HG03280 (cell line): ENCODE measurements at regions not wholly inside any gene's neighbourhood (a gene's known extent, or its start where the extent isn't known, plus 50 kb on each side); places are given as distances from the start of the nearest gene placed in this dataset.
"Not testable (repeated sequence)": the region's sequence is repeated elsewhere in the genome, so short reads cannot be mapped to it uniquely, and the experiment has no call there.

ENCODE experiments used
- ATAC-seq: cut with Tn5 transposase; IDR thresholded peaks from one replicate; pipeline ENCODE4 v1.9.1; 2021; ENCODE audit warnings: mild to moderate bottlenecking, moderate library complexity; ENCODE audit not compliant: unreplicated experiment

DNA sequence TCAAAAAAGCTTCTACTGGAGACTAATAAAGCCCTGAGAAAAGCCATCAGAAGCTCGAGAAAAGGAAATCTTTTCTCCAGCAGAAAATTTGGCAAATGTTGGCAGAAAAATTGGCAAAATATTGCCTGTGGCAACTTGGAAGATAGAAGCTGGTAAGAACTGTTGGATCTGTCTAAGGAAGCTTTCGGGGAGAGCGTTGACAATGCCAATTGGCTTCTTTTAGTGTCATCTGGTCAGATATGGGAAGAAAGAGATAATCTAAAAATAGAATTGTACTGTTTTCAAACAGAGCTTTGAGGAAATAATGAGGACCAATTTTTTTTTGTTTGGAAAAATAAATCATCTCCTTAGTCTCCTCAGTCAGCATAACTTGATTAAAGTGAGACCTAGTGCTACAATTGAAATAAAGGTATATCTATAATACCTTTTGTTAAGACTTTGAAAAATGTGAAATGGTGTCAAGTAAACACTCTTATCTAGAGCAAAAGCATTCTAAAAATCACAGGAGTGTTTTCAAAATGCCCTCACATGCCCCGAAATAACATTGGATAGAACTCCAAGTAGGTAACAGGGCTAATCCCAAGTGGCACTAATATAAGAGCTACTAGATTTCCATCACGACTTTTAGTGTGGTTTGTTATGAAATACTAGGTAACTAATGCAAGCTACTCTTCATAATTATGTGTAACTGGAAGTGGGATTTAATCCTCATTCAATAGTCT lies 882.2 kb upstream of the B3GALT2 start:
- ATAC-seq, result no peak

DNA sequence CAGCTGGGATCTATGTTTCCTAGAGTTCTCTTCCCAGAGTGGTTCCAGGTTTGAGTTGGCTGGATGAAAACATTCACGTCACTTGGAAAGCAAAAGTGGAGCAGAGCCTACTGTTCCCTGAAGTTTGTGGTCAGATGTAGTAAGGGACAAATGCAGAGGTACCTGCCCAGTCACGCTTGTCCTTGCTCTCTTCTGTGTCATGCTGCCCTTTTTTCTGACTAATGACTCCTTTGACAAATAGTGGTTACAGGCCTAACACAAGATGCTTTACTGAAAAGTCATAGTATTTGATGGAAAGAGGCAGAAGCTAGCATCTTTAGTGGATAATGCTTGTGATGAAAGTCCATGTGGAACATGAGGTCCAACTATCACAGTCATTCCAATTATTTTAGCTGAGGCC lies 881.4 kb upstream of the B3GALT2 start:
- ATAC-seq, result no peak

DNA sequence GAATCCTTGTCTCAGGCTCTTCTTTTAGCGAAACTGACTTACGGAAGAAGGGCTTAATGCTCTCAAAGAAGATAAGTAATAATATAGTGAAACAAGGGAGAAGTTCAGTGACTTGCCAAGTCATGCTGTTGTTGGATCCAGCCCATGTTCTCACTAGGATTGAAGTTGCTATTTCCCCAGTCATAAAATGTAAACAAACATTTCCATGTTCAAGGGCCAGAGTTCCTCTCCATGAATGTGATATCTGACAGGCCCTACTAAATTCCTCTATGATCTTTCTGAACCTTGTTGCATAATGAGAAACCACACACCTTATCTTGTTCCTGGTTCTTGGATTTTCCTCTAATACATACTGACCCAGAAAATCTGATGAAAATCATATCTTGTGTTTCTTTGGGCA lies 876.5 kb upstream of the B3GALT2 start:
- no peak for ATAC-seq

DNA sequence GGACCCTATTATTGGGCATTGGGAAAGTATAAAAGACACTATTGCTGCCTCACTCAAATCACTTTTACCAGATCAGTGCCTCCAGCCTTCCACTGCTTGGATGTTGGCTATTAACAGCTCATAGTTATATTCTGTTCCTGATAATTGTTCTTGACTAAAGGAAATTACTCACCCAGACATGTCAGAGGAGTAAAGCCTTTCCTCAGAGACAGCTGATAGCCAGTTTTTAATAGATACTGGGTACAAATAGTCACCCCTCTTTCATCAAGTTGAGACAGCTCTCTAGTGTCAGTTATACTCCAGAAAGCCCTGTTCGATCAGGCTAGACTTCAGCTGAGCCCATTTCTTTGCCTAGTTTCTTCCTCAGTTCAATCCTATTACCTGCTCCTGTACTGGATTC lies 876.1 kb upstream of the B3GALT2 start:
- no peak for ATAC-seq

DNA sequence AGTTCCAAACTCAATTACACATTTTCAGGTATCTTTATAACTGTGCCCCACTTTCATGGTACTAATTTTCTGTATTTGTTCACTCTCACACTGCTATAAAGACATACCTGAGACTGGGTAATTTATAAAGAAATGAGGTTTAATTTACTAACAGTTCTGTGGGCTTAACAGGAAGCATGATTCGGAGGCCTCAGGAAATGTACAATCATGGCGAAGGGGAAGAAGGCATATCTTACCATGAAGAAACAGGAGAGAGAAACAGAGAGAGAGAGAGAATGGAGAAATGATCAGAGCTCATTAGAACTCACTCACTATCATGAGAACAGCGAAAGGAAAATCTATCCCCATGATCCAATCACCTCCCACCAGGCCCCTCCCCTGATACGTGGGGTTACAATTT lies 874.1 kb upstream of the B3GALT2 start:
- no peak for ATAC-seq

DNA sequence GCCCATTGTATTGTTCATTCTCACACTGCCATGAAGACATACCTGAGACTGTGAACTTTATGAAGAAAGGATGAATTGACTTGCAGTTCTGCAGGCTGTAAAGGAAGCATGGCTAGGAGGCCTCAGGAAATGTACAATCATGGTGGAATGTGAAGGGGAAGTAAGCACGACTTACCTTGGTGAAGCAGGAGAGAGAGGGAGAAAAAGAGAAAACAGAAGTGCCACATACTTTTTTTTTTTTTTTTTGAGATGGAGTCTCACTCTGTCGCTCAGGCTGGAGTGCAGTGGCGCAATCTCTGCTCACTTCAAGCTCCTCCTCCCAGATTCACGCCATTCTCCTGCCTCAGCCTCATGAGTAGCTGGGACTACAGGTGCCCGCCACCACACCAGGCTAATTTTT lies 871.9 kb upstream of the B3GALT2 start:
- not testable (repeated sequence) for ATAC-seq

DNA sequence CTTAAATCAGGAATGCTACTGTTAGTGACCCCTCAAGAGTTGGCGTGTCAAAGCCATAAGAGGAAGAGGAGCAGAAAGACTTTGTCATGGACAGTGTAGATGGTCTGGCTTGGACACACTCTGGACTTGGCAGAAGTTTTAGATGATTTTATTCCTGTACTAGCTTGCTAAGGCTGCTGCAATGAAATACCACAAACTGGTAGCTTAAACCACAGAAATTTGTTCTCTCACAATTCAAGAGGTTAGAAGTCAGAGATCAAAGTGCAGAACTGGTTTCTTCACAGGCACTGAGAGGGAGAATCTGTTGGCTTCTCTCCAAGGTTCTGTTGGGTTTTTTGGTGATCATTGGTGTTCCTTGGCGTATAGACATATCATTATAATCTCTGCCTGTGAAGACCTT lies 869.8 kb upstream of the B3GALT2 start:
- no peak for ATAC-seq

DNA sequence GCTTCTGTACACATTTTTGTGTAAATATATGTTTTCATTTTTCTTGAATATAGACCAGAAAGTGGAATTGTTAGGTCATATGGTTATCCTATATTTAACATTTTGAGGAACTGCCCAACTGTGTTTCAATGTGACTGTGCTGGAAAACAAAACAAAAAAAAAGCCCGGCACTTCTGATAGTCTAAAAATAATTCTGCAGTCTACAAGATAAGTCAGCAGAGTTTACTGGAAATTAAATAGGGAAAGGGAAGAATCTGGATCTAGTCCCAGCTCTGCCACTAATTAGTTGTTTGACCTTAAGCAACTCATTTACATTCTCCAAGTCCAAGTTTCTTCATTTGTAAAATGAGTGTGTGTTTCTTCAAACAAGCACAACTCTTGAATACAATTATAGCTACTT lies 869.1 kb upstream of the B3GALT2 start:
- ATAC-seq, result no peak

DNA sequence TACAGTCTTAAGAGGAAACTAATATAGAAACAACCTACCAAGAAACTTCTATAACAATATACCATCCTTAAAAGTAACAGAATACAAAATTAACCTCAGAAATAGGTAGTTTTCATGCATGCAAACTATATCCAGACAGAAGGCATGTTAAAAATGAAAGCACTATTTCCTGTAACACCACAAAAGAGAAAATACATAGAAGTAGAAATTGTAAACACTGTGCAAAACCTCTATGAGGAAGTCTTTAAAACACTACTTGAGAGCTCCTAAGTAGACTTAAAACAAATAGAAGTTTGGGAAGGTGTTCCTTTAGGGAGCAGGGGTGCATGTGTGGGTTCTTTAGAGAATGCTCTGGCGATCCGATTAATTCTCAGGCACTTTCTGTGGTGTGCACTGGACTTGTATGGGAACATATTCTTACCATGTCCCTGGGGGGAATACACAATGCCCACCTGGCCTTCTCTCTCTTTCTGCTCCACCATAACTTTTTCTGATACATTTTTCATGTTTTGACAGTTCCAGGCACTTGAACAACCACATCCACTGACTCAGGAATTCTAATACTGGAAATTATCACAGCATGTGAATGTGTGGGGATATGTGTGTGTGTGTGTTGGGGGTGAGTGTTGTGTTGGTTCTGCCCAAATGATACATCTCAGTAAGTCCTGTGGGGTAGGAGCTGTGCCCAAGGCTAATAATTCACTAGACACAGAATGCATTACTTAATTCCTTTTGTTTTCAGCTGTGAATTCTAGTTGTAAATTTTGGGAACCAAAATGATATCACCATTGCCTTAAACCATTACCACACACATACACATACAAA lies 866.3 kb upstream of the B3GALT2 start:
- ATAC-seq, result no peak

DNA sequence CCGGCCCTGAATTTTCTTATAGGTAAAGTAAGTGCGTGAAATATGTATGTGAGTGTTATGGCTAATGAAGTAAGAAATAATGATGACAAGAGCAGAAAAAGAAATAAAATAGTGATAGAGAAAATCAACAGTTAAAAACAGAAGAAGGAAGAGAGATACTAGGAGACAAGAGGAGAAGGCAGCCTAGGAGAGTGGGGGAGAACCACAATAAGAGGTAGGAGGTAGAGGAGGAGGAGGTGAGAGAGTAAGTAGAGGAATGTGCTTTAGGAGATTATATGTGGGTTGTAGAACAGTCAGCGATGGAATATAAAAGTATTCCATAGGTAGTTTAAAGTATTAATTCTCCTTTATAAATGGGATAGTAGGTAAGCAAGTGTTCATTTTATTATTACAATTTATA lies 861.5 kb upstream of the B3GALT2 start:
- ATAC-seq, result no peak

DNA sequence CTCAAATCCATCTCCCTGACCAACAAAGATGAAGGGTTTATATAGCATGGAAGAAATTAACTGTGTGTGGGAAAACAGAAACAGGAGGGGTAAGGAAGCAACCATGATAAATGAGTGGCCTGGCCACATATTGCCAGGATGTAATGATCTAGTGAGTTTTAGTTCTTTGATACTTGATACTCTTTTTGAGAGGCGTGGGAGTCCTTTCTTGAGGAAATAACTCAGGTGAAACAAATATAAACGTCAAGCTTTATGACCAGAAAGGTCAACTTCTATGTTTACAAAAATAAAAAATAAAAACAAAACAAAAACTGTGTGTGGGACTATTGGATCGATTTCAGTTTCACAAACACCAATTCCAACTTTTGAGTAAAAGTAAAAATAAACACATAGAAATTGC lies 860.8 kb upstream of the B3GALT2 start:
- ATAC-seq, result no peak

DNA sequence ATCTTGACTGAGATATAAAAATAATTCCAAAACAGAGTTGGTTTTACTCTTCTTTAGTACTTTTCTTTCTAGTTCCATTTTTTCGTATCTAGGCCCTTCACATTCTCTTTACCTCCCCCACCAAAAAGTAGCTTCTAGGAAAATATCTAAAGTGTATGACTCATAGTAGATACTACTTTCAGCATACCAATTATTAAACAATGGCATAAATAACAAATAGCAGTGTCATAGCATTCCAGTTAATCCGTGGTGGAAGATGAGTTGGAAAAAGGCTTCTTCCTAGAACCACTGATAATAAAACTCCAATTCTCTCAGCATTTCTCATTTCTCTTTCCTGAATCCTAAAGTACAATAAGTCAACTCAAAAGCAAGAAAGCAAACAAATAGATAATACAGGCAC lies 859.0 kb upstream of the B3GALT2 start:
- no peak for ATAC-seq

DNA sequence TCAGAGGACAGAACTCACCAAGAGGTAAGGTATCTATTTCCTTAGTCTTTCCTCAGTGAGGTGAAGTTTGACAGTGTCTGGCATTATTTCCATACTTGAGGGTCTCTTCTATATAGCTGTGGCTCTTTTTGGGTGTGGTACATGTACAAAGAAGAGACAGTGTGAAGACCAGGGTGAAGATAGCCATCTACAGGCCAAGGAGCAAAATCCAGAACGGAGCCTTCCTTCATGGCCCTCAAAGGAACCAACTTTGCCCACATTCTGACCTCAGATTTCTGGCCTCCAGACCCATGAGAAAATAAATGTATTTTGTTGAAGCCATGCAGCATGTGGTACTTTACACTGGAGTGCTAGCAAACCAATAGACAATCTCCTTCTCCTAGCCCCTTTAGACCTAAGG lies 858.5 kb upstream of the B3GALT2 start:
- no peak for ATAC-seq

DNA sequence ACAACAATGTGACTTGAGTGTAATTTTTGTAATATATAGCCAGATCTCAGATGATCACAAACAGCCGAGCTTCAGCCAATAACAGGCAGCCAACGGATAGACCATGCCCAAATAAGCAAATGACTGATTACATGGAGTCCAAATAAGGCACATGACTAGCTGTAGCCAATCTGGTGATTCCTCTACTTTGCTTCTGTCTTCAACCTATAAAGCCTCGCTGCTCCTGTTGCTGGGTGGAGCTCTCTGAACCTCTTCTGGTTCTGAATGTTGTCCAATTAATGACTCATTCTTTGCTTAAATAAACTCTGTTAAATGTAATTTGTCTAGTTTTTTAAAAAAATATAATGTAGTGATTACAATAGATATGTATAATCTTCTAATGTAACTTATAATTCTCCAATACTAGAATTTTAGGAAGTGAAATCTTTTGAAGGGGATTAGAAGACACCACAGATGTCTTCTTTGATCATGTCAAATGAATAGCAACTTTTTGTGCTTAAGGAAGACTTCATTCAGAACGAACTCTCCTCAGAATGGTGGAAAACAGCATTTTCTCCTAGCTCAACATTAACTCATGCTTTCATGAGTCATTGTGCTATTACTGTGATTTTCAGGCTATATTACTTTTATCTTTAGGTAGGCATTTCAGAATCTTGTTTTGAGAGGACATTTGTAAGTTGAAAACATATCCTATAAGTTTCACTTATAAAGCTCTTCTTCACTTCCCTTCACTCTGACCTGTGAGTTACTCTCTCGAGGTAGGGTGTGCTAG lies 857.8 kb upstream of the B3GALT2 start:
- ATAC-seq, result no peak

DNA sequence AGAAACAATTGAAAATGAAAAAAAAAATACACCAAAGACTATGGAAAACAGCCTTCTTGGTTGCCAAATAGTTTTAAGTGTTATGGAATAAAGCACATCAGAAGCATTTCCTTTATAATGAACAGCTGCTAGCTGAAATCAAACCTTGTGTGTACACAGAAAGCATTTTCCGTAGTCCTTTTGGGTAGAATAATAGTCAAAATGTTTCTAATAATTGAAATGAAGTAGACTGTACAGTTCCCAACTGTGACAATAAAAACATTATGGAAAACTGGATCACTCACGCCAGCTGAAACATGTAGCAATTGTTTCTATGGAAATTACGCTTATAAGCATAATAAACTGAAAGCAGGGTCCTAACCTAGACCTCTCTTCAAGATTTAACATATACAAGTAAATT lies 856.3 kb upstream of the B3GALT2 start:
- no peak for ATAC-seq

DNA sequence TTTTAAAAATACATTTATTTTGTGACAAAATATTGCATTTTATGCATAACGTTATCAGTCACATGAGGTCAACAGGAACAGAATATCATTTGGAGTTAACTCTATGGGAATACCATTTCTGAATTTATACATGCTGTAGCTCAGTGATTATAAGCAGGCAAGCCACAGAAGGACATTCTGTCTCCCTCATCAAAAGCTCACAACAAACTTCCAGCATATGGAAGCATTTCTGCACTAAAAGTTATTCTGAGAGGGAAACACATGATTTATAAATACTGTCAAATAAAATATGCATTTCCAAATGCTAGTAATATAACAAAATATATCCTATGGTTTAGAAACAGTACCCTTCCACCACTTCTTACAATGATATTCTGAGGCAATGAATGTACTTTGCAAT lies 854.1 kb upstream of the B3GALT2 start:
- no peak for ATAC-seq

DNA sequence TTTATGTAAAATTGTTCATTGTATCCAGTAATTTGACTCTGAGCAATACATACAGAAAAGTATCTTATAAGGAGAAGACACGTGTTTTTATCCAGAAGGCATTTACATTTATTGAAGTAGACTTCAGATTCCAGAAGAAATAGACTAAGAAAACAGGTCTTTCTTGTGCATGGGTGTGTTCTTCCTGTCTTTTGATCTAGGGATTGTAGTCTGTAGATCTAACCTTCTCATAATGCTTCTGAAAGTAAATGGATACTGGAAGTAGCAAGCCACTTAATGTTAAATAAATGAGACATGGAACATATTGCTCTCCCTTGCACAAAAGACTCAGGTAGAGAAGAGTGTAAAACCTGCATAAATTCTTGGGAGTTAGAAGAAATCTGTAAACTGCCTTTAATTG lies 853.2 kb upstream of the B3GALT2 start:
- no peak for ATAC-seq

DNA sequence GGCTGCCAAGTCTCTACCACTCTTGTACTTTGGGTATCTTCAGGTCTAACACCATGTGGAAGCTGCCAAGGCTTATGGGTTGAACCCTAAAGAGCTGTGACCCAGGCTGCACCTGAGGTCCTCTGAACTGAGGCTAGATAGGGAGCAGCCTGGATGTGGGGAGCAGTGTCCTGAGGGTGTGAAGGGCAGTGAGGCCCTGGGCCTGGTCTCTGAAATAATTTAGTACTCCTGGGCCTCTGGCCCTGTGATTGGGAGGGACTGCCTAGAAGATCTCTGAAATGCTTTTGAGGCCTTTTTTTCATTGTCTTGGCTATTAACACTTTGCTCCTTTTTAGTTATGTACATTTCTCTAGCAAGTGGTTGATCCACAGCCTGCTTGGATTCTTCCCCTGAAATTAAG lies 847.2 kb upstream of the B3GALT2 start:
- ATAC-seq, result no peak

DNA sequence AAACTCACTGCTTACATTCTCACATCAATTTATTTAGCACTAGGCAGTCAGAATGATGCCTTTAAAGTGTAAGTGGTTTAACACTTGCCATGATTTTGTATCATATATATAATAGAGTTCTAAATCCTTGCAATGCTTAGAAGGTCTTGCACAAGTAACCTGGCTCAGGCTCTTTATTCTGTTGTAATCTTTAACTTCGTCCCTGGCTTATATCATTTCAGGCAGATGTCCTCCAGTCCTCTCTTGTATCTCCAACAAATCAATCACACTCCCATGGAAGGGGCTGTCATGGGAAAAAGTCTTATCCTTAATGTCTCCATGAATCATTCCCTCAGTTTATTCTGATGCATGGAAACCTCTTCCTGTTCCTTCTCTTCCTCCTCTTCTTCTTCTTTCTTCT lies 841.6 kb upstream of the B3GALT2 start:
- no peak for ATAC-seq

DNA sequence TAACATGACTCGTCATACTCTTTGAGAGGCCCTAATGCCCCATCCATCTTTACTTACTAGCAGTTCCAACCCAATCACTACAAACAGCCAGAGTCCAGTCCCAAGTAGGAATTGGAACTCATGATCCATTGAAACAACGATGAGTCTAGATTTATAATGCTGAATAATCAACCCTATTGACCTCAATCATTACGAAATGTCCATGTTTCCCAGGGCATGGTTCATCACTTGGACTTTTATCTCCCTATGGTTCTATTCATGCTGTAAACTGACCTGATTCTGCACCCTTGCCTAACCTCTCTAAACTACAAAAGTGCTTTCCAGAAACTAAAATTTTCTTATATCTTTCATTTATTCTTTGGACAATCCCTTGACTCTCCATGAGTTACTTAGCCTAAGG lies 840.0 kb upstream of the B3GALT2 start:
- no peak for ATAC-seq

DNA sequence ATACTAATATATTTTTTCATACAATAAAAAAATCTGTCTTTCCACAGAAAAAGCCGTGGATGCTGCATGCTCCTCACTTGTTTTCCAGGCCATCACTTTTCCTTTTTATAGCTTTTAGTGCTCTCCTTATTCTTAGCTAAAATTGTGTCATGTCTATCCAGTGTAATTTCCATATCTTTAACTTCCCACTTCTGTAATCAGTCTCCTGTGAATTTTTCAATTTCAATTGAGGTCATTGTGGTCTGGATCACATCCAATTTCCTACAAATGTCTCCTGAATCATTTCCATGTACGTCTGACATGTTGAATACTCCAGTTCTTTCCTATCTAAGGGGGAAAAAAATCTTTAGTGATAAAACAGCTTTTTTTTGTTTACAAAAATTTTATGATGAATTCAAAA lies 838.2 kb upstream of the B3GALT2 start:
- ATAC-seq, result no peak

DNA sequence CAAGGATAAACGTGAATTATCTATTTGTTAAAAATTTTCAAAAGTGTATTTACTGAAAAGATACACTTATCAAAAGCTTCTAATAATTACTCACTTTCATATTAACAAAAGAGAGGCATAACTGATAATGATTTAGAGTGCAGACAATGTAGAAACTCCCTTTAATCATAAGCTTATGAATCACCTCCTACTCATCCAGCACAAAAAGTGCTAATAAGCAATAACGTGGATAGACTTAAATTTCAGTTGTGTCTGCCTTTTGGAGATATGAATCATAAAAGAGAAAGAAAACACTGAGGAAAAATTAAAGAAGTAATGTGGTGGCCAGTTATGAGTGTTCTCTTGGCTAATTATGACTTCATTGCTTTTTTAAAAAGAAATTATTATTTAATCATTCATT lies 827.6 kb upstream of the B3GALT2 start:
- ATAC-seq, result no peak
